ENCODE measurements at regions not wholly inside any gene's neighbourhood (a gene's known extent, or its start where the extent isn't known, plus 50 kb on each side); places are given as distances from the start of the nearest gene placed in this dataset.

DNA sequence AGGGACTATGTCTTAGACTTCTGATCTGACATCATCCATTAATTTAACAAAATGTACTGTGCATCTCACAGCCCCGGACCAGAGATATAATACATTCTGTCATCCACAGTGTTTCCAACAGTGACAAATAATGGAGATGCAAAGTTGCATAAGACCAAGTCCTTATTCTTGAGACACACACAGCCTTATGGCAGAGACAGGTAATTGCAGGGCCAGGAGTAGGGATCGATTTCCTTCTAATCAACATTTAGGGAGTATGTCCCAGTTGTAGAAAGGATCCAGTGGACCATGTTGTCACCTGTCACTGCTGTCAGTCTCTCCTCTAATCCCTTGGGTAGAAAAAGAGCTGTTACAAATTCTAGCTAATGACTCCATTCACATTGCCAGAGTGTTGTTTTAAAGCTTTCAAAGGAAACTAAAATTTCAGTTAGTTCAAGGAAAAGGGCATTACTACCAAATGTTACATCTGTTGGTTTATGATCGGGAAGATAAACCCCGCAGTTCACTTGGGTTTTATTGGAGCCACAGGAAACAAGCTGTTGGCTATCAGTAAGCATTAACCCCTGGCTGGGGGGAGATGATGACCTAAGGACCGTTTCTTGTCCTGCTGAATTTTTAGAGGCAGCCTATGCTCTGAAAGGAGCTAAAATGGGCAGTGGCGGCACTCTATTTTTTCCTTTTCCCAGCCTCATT is 111.4 kb upstream of the ATXN1 start:
- TF ChIP-seq POLR2A (IDR thresholded peaks at IDR 0.05; ENCODE audit: low read depth, low read length) (no peak), CREM (IDR thresholded peaks at IDR 0.05; ENCODE audit: low read depth) (no peak), MYC (IDR thresholded peaks at IDR 0.05; ENCODE audit: insufficient read depth, insufficient read length, insufficient replicate concordance, low read length, severe bottlenecking) (no peak)
